ENCODE measurements at regions not wholly inside any gene's neighbourhood (a gene's known extent, or its start where the extent isn't known, plus 50 kb on each side); places are given as distances from the start of the nearest gene placed in this dataset.
"Not testable (repeated sequence)": the region's sequence is repeated elsewhere in the genome, so short reads cannot be mapped to it uniquely, and the experiment has no call there.

- CTCF ChIA-PET = interaction anchor here (0.6 kb wide), 1 partner anchor 51 kb away, joined by 3 read pairs; no protein-coding TSS in a partner anchor
- H3K36me3 ChIP-seq (ENCODE audit: low read depth, low read length) = no peaks in the 10 kb centered on the region
- peak overlapping the region; percentile 90 for H3K4me2 ChIP-seq (ENCODE audit: low read length)
- no peak for TF ChIP-seq EZH2 (IDR thresholded peaks at IDR 0.05; ENCODE audit: low read length, unreplicated experiment)
- TF ChIP-seq EZH2phosphoT487 (IDR thresholded peaks at IDR 0.05; ENCODE audit: borderline replicate concordance, low read length) = no peak
- TF ChIP-seq CTCF (conservative IDR thresholded peaks at IDR 0.05; ENCODE audit: low read depth, low read length) = peak; percentile 75
- peak overlapping the region; percentile 9; the same call in 1 of the 2 replicates for H3K9ac ChIP-seq (ENCODE audit: low read length)
- intact Hi-C loops (cut with micrococcal nuclease) = loop anchor here (1.0 to 2.0 kb wide), 3 partner anchors 97 to 188 kb away; a partner anchor contains a TSS
- peak overlapping the region; percentile 72 for H3K4me3 ChIP-seq (ENCODE audit: low read length)
- no peaks in the 10 kb centered on the region for H3K79me2 ChIP-seq (ENCODE audit: low read length)
- H3K9me2 ChIP-seq (replicated peaks; ENCODE audit: low read length) = no peaks in the 10 kb centered on the region
- H4K20me1 ChIP-seq (ENCODE audit: low read length) = no peaks in the 10 kb centered on the region
- 0 out of 2 replicates have a peak, but pooled peaks cover 3% of the 10 kb centered on the region for H3K27me3 ChIP-seq (ENCODE audit: low read length)
- POLR2A ChIA-PET (ENCODE audit: unreplicated experiment) = no interaction called here
- DNase-seq = peak; percentile 70
- no peaks in the 10 kb centered on the region for H3F3A ChIP-seq (ENCODE audit: low read length, unreplicated experiment)
- no peak overlapping the region for H3K27ac ChIP-seq (ENCODE audit: low read length)
- no TSS peak for BruUV-seq (replicated peaks)
- no peaks in the 10 kb centered on the region for H3K9me3 ChIP-seq (ENCODE audit: low read length)
- H2AFZ ChIP-seq (ENCODE audit: low read length) = peak overlapping the region; percentile 71
- peak; percentile 73 for ATAC-seq
- peaks cover 13% of the 10 kb centered on the region; the same call in 1 of the 2 replicates for H3K4me1 ChIP-seq (ENCODE audit: insufficient read depth, low read length)
Measured at GRCh38 chr6:28683945-28684538, 158.4 kb downstream of the GPX5 start.

- H3K27ac ChIP-seq (ENCODE audit: low read length); H3F3A ChIP-seq (ENCODE audit: low read length, unreplicated experiment); H3K9me2 ChIP-seq (replicated peaks; ENCODE audit: low read length); H3K79me2 ChIP-seq (ENCODE audit: low read length); H3K9me3 ChIP-seq (ENCODE audit: low read length); BruUV-seq (replicated peaks); POLR2A ChIA-PET (ENCODE audit: unreplicated experiment); H4K20me1 ChIP-seq (ENCODE audit: low read length); H3K27me3 ChIP-seq (ENCODE audit: low read length); ATAC-seq; H3K9ac ChIP-seq (ENCODE audit: low read length); CTCF ChIA-PET; H3K36me3 ChIP-seq (ENCODE audit: low read depth, low read length): not testable (repeated sequence)
- peak overlapping the region; percentile 74 for H2AFZ ChIP-seq (ENCODE audit: low read length)
- peak; percentile 26 for DNase-seq
- H3K4me1 ChIP-seq (ENCODE audit: insufficient read depth, low read length) = peaks cover 13% of the 10 kb centered on the region; the same call in 1 of the 2 replicates
- peak overlapping the region; percentile 78 for H3K4me2 ChIP-seq (ENCODE audit: low read length)
- intact Hi-C loops (cut with micrococcal nuclease) = loop anchor here (1.0 to 5.0 kb wide), 7 partner anchors 63 to 901 kb away; partner anchors contain the start of gene OR2H2
- peak overlapping the region; percentile 62 for H3K4me3 ChIP-seq (ENCODE audit: low read length)
Measured at GRCh38 chr6:28685960-28686359, 160.3 kb downstream of the GPX5 start.

- H3K9ac ChIP-seq (ENCODE audit: low read length); ATAC-seq; H4K20me1 ChIP-seq (ENCODE audit: low read length); H3K36me3 ChIP-seq (ENCODE audit: low read depth, low read length); POLR2A ChIA-PET (ENCODE audit: unreplicated experiment); H3K27me3 ChIP-seq (ENCODE audit: low read length); H3K79me2 ChIP-seq (ENCODE audit: low read length); H3K27ac ChIP-seq (ENCODE audit: low read length); CTCF ChIA-PET; H3K9me3 ChIP-seq (ENCODE audit: low read length); H3F3A ChIP-seq (ENCODE audit: low read length, unreplicated experiment); H3K9me2 ChIP-seq (replicated peaks; ENCODE audit: low read length); BruUV-seq (replicated peaks): not testable (repeated sequence)
- H3K4me3 ChIP-seq (ENCODE audit: low read length) = peak overlapping the region; percentile 62
- H3K4me1 ChIP-seq (ENCODE audit: insufficient read depth, low read length) = peaks cover 13% of the 10 kb centered on the region; the same call in 1 of the 2 replicates
- H2AFZ ChIP-seq (ENCODE audit: low read length) = peak overlapping the region; percentile 74
- peak; percentile 70 for TF ChIP-seq CTCF (conservative IDR thresholded peaks at IDR 0.05; ENCODE audit: low read depth, low read length)
- peak; percentile 93 for DNase-seq
- intact Hi-C loops (cut with micrococcal nuclease) = loop anchor here (1.0 to 5.0 kb wide), 6 partner anchors 62 to 901 kb away; partner anchors contain the start of gene OR2H2
- H3K4me2 ChIP-seq (ENCODE audit: low read length) = peak overlapping the region; percentile 78
Measured at GRCh38 chr6:28686446-28687027, 160.9 kb downstream of the GPX5 start.

- H3K4me1 ChIP-seq (ENCODE audit: insufficient read depth, low read length); CTCF ChIA-PET; H3K27me3 ChIP-seq (ENCODE audit: low read length); H2AFZ ChIP-seq (ENCODE audit: low read length); H3K9me3 ChIP-seq (ENCODE audit: low read length); H3K36me3 ChIP-seq (ENCODE audit: low read depth, low read length); H3K9ac ChIP-seq (ENCODE audit: low read length); H3K27ac ChIP-seq (ENCODE audit: low read length); H3K4me3 ChIP-seq (ENCODE audit: low read length); H3F3A ChIP-seq (ENCODE audit: low read length, unreplicated experiment); POLR2A ChIA-PET (ENCODE audit: unreplicated experiment); BruUV-seq (replicated peaks); ATAC-seq; H3K9me2 ChIP-seq (replicated peaks; ENCODE audit: low read length); H4K20me1 ChIP-seq (ENCODE audit: low read length); DNase-seq; H3K79me2 ChIP-seq (ENCODE audit: low read length); H3K4me2 ChIP-seq (ENCODE audit: low read length): not testable (repeated sequence)
- intact Hi-C loops (cut with micrococcal nuclease) = loop anchor here (2.0 to 5.0 kb wide), 2 partner anchors 61 to 900 kb away; partner anchors contain the start of gene OR2H2
Measured at GRCh38 chr6:28687309-28687981, 161.8 kb downstream of the GPX5 start.

- not testable (repeated sequence) for DNase-seq
- peaks cover 20% of the 10 kb centered on the region for H3K27me3 ChIP-seq (ENCODE audit: low read length)
Measured at GRCh38 chr6:28691991-28692390, 166.3 kb downstream of the GPX5 start.

More at GRCh38 chr6:28691991-28692390, 166.3 kb downstream of the GPX5 start:
- H2AFZ ChIP-seq (ENCODE audit: low read length); H3F3A ChIP-seq (ENCODE audit: low read length, unreplicated experiment); ATAC-seq; CTCF ChIA-PET; H3K36me3 ChIP-seq (ENCODE audit: low read depth, low read length); intact Hi-C loops (cut with micrococcal nuclease); H3K4me2 ChIP-seq (ENCODE audit: low read length); H4K20me1 ChIP-seq (ENCODE audit: low read length); BruUV-seq (replicated peaks); H3K9me3 ChIP-seq (ENCODE audit: low read length); H3K9ac ChIP-seq (ENCODE audit: low read length); H3K4me3 ChIP-seq (ENCODE audit: low read length); H3K9me2 ChIP-seq (replicated peaks; ENCODE audit: low read length); H3K79me2 ChIP-seq (ENCODE audit: low read length); H3K27ac ChIP-seq (ENCODE audit: low read length); POLR2A ChIA-PET (ENCODE audit: unreplicated experiment); H3K4me1 ChIP-seq (ENCODE audit: insufficient read depth, low read length): not testable (repeated sequence)

Measured in PC-3 (cell line).